NCI-H526 treated with DMSO at 0.1 percent for 48 hours (cell line): ENCODE measurements at regions not wholly inside any gene's neighbourhood (a gene's known extent, or its start where the extent isn't known, plus 50 kb on each side); places are given as distances from the start of the nearest gene placed in this dataset.
"Not testable (repeated sequence)": the region's sequence is repeated elsewhere in the genome, so short reads cannot be mapped to it uniquely, and the experiment has no call there.

Experiments
- DNase-seq: peaks from one replicate; lab custom pipeline; 2025; lab: John Stamatoyannopoulos, UW

- DNase-seq = peak; percentile 56
These were observed 50.2 kb upstream of the PLET1 start for GRCh38 chr11:112310848-112311247.

- DNase-seq = no peak
These were observed 54.5 kb upstream of the PLET1 start for GRCh38 chr11:112315057-112315720.

GRCh38 chr11:112315861-112316739 lies 55.4 kb upstream of the PLET1 start:
- no peak for DNase-seq

GRCh38 chr11:112316971-112317370 lies 56.3 kb upstream of the PLET1 start:
- no peak for DNase-seq

- no peak for DNase-seq
These were observed 57.5 kb upstream of the PLET1 start for GRCh38 chr11:112318184-112318591.

- no peak for DNase-seq
These were observed 58.0 kb upstream of the PLET1 start for GRCh38 chr11:112318661-112319060.

GRCh38 chr11:112320668-112321067 lies 60.0 kb upstream of the PLET1 start:
- DNase-seq = no peak

GRCh38 chr11:112321501-112322172 lies 61.0 kb upstream of the PLET1 start:
- no peak for DNase-seq

GRCh38 chr11:112322173-112322790 lies 61.6 kb upstream of the PLET1 start:
- no peak for DNase-seq

GRCh38 chr11:112334381-112334780 lies 73.7 kb upstream of the PLET1 start:
- no peak for DNase-seq

GRCh38 chr11:112336356-112336886 lies 75.8 kb upstream of the PLET1 start:
- DNase-seq = no peak

- DNase-seq = no peak
These were observed 78.9 kb upstream of the PLET1 start for GRCh38 chr11:112339566-112339965.

- DNase-seq = no peak
These were observed 82.8 kb upstream of the PLET1 start for GRCh38 chr11:112343368-112344039.

- no peak for DNase-seq
These were observed 83.4 kb upstream of the PLET1 start for GRCh38 chr11:112344040-112344413.

- DNase-seq = no peak
These were observed 84.5 kb upstream of the PLET1 start for GRCh38 chr11:112345166-112345565.

- DNase-seq = no peak
These were observed 85.0 kb upstream of the PLET1 start for GRCh38 chr11:112345706-112346105.

GRCh38 chr11:112346586-112346985 lies 85.9 kb upstream of the PLET1 start:
- no peak for DNase-seq

GRCh38 chr11:112348480-112349029 lies 87.9 kb upstream of the PLET1 start:
- DNase-seq = no peak

- not testable (repeated sequence) for DNase-seq
These were observed 90.8 kb upstream of the PLET1 start for GRCh38 chr11:112351423-112351822.

GRCh38 chr11:112352907-112353306 lies 92.2 kb upstream of the PLET1 start:
- no peak for DNase-seq

- DNase-seq = no peak
These were observed 93.7 kb upstream of the PLET1 start for GRCh38 chr11:112354364-112354763.
